ENCODE measurements at regions not wholly inside any gene's neighbourhood (a gene's known extent, or its start where the extent isn't known, plus 50 kb on each side); places are given as distances from the start of the nearest gene placed in this dataset.

DNA sequence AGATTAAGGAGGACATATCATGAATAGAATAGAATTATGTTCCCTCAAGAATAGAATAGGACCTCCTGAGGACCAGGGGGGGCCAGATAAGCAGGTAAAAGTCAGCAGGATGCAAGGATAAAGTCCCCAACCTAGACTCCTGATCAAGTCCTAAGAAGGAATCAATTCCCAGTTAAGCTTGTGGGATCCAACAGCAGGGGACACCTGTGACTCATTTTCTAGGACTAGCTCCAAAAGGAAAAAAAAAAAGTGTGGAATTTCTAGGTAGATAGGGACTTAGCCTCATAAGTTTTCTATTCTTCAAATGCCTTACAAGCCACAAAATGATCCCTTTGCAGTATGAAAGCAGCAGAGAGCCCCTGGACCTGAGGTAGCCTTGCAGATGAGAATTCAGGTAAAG, 336.2 kb downstream of the WDR11 start:
- DNase-seq (ENCODE audit: low read depth): no peak
- TF ChIP-seq, protein P1, sequence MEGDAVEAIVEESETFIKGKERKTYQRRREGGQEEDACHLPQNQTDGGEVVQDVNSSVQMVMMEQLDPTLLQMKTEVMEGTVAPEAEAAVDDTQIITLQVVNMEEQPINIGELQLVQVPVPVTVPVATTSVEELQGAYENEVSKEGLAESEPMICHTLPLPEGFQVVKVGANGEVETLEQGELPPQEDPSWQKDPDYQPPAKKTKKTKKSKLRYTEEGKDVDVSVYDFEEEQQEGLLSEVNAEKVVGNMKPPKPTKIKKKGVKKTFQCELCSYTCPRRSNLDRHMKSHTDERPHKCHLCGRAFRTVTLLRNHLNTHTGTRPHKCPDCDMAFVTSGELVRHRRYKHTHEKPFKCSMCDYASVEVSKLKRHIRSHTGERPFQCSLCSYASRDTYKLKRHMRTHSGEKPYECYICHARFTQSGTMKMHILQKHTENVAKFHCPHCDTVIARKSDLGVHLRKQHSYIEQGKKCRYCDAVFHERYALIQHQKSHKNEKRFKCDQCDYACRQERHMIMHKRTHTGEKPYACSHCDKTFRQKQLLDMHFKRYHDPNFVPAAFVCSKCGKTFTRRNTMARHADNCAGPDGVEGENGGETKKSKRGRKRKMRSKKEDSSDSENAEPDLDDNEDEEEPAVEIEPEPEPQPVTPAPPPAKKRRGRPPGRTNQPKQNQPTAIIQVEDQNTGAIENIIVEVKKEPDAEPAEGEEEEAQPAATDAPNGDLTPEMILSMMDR (IDR thresholded peaks at IDR 0.05; ENCODE audit: insufficient read depth, low read depth, low read length): no peak
- no peak overlapping the region for H3K4me3 ChIP-seq (ENCODE audit: low read depth, low read length)

DNA sequence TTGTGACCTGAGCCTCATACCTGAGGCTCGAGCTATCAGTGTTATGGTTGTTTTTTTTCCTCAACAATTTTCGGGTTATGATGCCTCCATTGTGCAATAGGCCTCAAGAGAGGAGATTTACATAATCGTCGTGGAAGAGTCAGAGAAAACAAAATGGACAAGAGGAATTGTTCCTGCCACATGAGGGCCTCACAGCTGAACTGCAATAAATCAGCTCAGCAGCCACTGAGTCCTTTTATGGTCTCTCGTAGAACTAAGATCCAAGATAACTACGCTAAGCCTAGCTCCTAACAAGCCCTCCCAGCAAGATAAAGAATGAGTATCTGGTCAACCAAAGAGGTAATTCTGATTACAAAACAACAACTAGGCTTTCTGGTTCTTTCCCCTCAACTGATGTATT, 336.8 kb downstream of the WDR11 start:
- DNase-seq (ENCODE audit: low read depth): no peak
- no peak overlapping the region for H3K4me3 ChIP-seq (ENCODE audit: low read depth, low read length)
- TF ChIP-seq, protein P1 (IDR thresholded peaks at IDR 0.05; ENCODE audit: insufficient read depth, low read depth, low read length): no peak

DNA sequence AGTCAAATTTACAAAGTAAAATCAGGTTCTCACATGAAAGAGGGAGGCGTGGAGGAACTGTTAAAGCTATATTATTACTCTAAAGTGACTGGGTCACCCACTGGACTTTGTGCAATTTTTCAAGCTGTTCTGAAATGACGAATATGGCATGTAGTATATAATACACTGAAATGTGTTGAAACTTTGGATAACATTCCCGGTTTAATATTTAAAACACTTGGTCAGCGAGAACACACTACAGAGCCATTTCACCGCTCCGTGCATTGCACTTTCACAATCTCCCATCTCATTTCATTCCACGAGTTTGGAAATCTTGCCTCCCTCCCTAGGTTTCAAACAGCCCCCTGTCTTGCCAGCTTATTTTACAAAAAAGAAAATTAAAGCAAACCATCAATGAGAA, 337.9 kb downstream of the WDR11 start:
- DNase-seq (ENCODE audit: low read depth): no peak
- H3K4me3 ChIP-seq (ENCODE audit: low read depth, low read length): no peak overlapping the region
- TF ChIP-seq, protein P1 (IDR thresholded peaks at IDR 0.05; ENCODE audit: insufficient read depth, low read depth, low read length): no peak

DNA sequence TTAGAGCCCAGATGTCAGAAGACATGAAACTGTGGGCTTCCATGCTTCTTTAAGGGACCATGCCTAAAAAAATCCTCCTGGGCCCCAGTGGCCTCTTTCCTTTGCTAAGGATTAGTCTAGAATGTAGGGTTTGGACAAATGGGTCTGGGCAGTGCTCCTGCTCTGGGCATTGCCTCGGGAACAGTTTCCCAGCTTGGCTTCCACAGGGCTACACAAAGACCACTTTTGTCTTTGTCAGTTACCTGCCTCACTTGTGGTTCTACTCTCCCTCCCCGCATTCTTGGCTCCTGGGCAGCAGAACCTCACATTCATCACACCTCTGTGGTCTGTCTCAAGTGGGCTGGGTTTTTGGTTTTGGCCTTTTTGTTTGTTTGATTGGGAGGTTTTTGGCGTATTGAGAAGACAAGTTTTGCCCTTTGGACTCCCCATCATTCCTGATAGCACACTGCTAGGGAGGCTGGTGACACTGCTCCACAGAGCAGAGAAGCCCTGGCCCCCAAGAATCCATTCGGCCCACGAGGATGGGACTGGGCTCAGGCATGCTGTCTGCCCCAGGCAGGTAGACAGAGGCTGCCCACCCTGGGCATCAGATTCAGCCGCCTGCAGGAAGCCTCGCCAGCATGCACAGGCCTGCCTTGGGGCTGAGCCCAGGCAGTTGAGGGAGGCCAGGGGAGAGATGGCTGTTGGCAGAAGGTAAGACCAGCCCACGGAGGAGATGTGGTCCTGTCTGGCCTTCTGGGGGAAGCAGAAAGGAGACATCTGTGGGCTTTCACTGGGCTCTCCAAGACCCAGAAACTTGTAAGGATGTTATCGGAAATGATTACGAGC, 343.7 kb downstream of the WDR11 start:
- no peak for DNase-seq (ENCODE audit: low read depth)
- no peak overlapping the region for H3K4me3 ChIP-seq (ENCODE audit: low read depth, low read length)
- TF ChIP-seq, protein P1 (IDR thresholded peaks at IDR 0.05; ENCODE audit: insufficient read depth, low read depth, low read length): no peak

DNA sequence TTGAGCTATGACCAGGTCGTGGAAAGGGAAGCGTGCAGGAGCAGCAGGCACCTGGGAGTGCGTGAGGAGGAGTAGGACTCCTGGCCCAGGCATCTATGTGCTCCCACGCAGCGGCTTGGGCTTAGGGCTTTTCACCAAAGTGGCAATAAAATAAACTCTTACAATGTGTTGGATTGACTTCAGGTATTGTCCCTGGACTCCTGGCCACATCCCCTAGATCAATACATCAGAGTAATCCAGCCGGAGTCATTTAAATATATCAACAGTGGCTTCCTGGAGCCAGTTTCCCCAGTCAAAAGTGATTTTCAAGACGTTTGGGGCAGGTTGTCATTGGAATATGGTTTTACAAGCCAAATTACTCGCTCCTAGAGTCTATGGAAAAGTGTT, 344.4 kb downstream of the WDR11 start:
- no peak overlapping the region for H3K4me3 ChIP-seq (ENCODE audit: low read depth, low read length)
- TF ChIP-seq, protein P1 (IDR thresholded peaks at IDR 0.05; ENCODE audit: insufficient read depth, low read depth, low read length): no peak
- DNase-seq (ENCODE audit: low read depth): no peak

DNA sequence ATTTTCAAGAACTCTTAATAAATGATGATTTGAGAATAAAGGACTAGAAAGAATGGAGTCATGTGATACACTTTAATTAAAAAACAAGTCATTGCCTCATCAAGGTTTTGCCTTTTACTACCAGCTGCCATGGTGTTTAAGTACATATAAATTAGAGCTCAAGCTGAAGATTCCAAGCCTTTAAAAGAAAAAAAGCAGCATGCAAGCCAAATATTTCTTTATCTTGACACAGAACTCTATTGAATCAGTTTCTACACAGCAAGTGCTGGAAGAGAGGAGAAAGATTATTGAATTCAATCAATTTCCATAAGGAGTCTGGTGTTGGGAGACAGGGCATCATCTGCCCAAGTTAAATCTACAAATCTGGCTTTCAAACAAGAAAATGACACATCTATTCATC, 347.9 kb downstream of the WDR11 start:
- TF ChIP-seq, protein P1 (IDR thresholded peaks at IDR 0.05; ENCODE audit: insufficient read depth, low read depth, low read length): no peak
- DNase-seq (ENCODE audit: low read depth): no peak
- H3K4me3 ChIP-seq (ENCODE audit: low read depth, low read length): no peak overlapping the region

DNA sequence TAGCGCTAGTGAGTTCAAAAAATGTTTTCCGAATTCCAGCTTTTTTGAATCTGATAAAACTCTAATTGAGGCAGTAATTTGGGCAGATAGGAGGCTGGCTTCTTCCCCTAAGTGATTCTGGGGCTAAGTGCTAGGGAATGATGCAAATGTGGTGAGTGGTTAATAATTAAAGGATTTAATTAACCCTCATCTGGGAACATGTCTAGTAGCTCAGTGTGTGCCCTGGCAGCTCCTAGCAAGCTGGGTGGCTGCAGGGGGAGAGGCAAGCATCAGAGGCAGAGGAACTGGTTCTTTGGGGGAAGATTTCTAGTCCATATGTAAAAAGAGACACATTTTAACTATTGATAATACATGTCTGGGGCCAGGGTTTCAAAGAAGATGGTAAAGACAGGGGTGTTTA, 354.5 kb downstream of the WDR11 start:
- TF ChIP-seq, protein P1 (IDR thresholded peaks at IDR 0.05; ENCODE audit: insufficient read depth, low read depth, low read length): no peak
- DNase-seq (ENCODE audit: low read depth): no peak
- no peak overlapping the region for H3K4me3 ChIP-seq (ENCODE audit: low read depth, low read length)
